Inflammatory macrophage treated with lipopolysaccharide for 1 hour (primary cell): ENCODE measurements at regions not wholly inside any gene's neighbourhood (a gene's known extent, or its start where the extent isn't known, plus 50 kb on each side); places are given as distances from the start of the nearest gene placed in this dataset.

Source experiments
- DNase-seq, 2 donors: peaks; one replicate each; pipeline ENCODE4 v3.0.0-alpha.2; 2020 to 2022

- no peak for DNase-seq
Observed at GRCh38 chr11:8740129-8740528, 57.5 kb downstream of the RPL27A start.

DNA sequence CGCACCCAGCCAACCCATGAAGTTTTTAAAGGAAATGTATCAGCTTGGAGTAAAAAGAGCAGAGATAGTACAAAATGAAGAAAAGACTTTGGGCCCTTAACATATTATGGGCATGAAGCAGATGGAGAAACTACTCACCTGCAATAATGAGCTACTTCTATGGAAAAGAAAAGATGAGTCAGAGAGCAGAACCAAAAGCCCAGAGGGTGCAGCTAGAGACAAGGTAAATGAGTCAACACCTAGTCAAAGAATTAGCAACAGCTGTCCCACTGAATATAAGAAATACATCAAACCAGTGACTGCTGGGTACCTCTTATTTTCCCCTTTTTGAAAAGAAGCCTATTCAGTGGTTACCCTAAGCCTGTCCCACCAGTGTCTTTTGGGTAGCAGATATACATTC is 61.8 kb downstream of the RPL27A start:
- no peak for DNase-seq

DNA sequence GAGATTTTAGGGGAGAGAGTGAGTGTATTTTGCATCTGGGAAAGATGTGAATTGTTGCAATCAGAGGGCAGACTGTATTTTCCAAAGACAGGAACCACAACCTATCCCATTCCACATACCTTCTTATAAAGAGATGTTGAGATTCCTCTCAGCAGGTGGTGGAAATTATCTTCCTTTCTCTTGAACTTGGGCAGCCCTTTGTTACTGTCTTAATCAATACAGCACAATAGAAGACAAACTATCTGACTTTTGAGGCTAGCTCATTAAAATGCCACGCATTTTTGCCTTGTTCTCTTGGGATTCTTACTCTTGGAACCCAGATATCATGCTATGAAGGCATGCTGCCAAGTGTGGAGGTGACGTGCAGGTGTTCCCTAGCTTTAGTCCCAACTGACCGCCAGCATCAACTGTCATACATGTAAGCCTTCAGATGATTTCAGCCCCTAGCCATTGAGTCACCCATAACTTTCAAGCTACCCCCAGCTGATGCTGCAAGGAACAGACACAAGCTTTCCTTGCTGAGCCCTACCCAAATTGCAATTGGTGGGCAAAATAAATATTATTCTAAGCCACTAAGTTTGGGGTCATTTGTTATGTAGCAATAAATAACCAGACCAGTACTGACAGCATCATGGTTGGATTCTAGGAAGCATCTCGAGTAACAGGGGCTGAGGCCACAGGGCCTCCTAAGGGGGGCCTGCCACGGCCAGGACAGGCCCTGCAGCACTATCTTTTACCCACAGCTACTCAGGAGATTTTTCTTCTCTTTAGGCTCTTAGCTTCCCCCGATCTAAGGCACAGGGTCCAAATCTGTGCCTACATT is 63.0 kb downstream of the RPL27A start:
- DNase-seq = no peak

GRCh38 chr11:8746331-8746974 is 63.9 kb downstream of the RPL27A start:
- DNase-seq = no peak

- DNase-seq = no peak
Observed at GRCh38 chr11:8747173-8747572, 64.6 kb downstream of the RPL27A start.

DNA sequence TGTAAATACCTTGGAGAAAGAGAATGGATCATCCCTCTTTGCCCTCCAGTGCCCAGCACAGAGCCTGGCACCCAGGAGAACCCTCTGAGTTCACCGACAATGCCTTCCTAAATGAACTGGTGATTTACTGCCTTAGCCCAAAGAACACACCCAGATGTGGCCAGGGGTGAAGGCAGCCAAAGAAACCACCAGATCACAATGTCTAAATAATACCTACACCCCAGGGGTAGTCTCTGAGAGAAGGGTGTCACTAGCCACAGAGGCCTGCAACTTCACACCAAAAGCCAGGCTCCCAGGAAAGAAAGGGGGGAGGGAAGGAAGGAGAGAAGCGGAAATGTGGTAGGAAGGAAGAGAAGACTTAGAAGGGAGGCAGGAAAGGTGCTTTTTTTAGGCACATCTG is 65.7 kb downstream of the RPL27A start:
- DNase-seq = no peak

- no peak for DNase-seq
Observed at GRCh38 chr11:8749202-8749601, 66.6 kb downstream of the RPL27A start.

- peak; percentile 23 to 28 for DNase-seq
Observed at GRCh38 chr11:8754241-8754640, 71.6 kb downstream of the RPL27A start.

- no peak for DNase-seq
Observed at GRCh38 chr11:8756201-8756600, 73.6 kb downstream of the RPL27A start.

- no peak for DNase-seq
Observed at GRCh38 chr11:8757047-8757446, 74.5 kb downstream of the RPL27A start.

DNA sequence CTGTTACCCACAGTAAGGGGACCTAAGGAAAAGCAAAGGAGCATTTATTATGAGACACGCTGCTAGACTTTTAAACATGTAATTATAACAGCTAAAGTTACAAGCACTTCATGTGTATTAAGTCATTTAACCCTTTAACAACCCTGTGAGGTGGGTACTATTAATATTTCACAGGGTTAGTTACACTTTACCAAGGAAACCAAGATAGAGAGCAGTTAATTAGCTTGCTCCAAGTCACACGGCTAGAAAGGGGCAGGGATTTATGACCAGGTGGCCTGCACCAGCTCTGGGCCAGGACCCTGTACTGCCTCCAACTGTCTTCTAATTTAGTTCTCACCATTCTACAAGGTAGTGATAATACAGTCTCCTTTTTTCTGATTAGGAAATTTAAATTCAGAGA is 74.9 kb downstream of the RPL27A start:
- DNase-seq = no peak

DNA sequence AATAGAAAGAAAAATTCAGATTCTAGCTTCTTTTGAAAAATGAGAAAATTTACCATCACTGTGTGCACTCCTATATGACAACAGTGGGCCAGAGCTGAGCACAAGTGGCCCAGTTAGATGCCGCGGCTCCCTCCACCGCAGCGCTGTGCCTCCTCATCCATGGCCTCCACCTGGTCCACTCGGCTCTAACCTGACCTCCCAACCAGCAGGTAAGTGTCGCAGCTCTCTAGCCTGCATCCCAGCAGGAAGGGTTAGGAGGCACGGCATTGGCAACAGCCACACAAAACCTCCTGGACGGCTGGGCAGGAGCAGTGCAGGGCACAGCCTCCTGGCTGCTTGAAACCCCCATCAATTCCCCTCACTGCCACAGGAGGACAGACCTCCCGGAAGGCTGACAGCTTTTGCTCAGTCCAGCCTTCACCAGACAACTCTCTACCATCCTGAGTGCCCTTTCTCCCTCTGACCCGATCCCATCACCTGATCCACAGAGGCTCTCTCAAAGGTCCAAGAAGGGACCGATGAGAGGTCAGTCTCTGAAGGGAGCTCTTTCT is 76.1 kb downstream of the RPL27A start:
- DNase-seq = no peak

DNA sequence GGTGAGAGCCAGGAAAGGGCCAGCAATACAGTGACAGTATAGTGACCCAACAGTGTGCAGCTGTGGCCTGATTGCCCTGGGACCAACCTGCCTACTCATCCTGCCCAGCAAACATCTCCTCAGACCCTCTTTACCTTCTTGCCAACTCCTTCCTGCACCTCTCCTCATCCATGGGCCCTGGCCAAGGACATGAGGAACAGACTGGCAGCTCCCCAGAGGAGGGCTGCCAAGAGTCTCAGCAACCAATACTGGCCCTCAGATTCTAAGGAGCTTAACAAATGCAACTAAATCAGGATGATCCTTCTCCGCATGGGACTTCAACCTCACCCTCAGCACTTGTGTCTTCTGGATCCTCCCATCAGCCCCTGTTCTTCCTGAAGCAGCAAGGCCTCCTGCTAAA is 77.0 kb downstream of the RPL27A start:
- no peak for DNase-seq

DNA sequence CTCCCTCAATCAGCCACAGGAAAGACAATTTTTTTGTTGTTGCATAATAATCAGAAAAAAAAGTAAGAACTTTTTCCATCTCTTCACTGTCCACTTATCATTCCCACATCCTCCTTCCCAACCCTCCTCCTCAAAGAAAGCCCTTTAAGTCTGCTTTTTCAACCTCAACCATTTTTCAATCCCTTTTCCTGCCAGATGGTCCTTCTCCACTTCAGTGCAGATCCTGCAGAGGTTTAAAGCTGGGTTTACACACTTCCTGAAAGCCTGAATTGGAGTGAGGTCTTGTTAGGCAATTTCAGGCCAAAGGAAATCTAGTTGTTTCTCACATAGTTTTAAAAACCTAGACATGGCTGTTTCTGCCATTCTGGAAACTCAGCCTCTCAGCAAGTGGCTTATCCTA is 78.3 kb downstream of the RPL27A start:
- DNase-seq = peak; percentile 24 to 33

GRCh38 chr11:8763070-8763685 is 80.6 kb downstream of the RPL27A start:
- no peak for DNase-seq

GRCh38 chr11:8765294-8765693 is 82.7 kb downstream of the RPL27A start:
- no peak for DNase-seq

DNA sequence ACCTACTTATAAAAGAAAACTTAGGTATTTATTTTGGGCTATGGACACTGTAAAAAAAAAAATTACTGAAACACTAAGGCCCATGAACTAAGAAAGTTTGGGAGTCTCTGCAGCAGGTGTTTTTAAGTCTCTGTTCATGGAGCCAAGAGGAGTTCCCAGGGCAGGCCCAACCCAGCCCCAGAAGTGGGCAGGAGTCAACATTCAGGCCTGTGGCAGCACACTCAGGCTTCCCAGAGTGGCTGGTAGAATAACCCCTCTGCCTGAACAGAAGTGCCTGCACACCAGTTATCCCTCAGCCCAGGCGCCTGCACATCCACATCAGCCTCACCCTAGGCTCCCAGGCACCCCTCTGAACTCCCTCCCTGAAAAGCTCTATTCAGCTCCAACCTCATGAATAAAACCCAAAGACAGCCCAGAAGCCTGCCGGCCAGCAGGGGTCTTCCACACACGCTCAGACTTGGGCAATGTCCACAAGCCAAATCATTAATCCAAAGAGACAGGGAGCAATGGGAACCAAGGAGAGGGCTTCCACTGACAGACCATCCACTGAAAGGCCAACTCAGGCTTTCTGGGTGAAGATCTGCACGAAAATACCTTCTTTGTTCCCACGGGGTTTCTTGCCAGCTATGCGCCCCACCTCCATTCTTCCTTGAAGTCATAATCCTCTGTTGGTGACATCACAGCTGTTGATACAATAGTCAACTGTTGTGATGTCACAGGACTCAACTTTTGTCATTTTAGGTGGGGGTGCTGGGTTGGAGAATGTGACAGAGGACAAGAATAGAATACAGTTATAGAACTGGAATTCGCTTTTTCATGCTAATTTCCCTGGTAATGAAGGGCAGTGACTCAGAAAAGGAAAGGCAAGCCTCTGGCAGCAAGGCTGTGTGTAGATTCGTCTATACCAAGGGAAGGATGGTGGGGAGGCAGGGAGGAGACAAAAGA is 83.7 kb downstream of the RPL27A start:
- DNase-seq = no peak

DNA sequence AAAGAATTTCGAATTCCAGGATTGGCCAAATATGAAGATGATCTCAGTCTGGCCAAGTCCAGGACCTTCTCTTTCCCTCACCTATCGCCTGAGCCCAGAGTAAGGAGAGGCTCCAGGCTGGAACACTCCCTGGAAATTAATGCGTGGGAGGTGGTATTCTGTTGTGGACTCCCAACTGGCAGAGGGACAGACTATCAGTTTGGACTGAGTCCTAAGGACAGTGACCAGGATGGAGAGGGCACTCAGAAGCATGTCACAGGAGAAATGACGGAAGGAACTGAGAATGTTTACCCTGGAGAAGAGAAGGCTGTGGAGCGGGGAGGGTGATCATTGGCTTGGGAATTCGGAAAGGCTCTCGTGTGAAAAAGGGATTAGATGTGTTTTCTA is 84.4 kb downstream of the RPL27A start:
- DNase-seq = no peak

DNA sequence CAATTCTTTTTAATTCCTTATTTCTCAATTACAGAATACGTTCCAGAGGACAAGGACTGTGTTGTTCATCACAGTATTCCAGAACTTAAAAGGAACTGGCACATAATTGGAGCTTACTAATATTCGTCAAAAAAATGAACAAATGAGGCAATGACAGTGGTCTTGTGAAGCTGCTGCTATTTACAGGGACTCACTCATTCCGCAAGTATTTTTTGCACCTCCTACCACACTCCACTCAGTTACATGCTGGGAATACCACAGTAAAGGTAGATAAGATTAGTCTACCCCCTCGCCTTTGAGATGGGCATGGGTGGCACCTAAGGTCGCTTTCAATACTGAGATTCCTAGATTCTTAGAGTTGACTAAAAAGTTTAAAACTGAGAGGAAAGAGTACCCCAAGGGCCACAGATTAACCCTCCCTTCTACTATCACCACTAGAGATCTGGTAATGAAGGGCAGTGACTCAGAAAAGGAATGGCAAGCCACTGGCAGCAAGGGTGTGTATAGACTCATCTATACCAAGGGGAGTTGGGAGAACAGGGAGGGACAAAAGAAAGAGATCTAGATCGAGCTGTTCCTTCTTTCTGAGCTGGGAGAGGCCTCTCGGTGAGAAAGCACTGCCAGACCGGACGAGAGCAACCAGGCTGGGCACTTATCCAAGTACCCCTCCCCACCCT is 85.0 kb downstream of the RPL27A start:
- DNase-seq = no peak

- no peak for DNase-seq
Observed at GRCh38 chr11:8768625-8769333, 86.2 kb downstream of the RPL27A start.
